GM21529 (cell line): ENCODE measurements at regions not wholly inside any gene's neighbourhood (a gene's known extent, or its start where the extent isn't known, plus 50 kb on each side); places are given as distances from the start of the nearest gene placed in this dataset.
"Not testable (repeated sequence)": the region's sequence is repeated elsewhere in the genome, so short reads cannot be mapped to it uniquely, and the experiment has no call there.

Experiments used
- ATAC-seq: cut with Tn5 transposase; IDR thresholded peaks from one replicate; pipeline ENCODE4 v1.9.1; 2021; ENCODE audit not compliant: unreplicated experiment

GRCh38 chr14:30218907-30219306 lies 291.3 kb upstream of the PRKD1 start:
- no peak for ATAC-seq

DNA sequence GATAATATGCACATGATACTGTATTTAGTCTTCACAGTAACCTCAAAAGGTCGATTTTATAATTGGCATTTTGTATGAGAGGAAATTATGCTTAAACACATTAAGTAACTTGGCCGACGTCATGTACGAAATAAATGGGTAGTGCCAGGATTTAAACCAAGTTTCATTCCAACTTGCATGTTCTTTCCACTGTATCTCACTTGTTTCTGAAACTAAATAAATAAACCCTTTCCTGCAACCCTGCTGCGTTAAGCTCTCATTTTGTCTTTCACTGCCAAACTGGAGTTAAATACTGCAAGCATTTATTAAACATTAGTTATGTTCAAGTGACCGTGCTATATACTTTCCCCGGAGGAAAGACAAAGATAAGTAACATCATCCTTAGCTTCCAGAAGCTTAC lies 293.9 kb upstream of the PRKD1 start:
- no peak for ATAC-seq

GRCh38 chr14:30223385-30223785 lies 295.7 kb upstream of the PRKD1 start:
- no peak for ATAC-seq

DNA sequence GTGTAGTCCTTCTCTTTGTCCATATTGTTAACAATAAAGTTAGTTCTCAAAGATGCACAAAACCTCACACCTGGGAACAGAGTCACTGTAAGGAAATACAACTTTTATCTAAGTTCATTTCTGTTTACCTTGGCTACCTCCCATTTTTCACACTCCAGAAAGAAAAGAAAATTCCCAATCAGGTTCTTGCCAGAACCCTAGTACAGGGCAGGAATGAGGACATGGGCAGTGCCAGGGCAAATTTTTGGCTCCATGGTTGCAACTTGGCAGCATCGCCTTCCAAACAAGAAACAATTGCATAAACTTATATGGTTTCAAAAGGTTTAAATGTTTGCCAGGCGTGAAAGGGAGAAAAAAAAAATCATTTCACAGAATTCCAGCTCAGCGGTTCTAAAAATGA lies 296.3 kb upstream of the PRKD1 start:
- no peak for ATAC-seq

GRCh38 chr14:30225176-30225575 lies 297.5 kb upstream of the PRKD1 start:
- no peak for ATAC-seq

DNA sequence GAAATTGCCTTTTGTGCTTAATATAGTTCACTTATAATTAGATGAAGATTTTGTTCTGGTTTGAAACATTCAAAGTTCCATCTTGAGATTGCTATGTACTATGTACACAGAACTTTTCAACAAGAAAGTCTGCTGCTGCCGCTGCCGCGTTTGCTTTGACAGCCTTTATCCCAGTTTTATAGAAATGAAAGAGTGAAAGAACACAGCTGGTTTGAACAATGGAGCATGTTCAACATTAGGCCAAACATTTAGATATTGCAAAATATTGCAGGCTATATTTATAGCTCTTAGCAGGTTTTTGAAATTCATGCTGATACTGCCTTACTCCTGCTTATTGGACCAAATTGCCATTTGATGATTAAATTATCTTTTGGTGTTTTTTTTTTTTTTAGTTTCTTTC lies 299.8 kb upstream of the PRKD1 start:
- no peak for ATAC-seq

DNA sequence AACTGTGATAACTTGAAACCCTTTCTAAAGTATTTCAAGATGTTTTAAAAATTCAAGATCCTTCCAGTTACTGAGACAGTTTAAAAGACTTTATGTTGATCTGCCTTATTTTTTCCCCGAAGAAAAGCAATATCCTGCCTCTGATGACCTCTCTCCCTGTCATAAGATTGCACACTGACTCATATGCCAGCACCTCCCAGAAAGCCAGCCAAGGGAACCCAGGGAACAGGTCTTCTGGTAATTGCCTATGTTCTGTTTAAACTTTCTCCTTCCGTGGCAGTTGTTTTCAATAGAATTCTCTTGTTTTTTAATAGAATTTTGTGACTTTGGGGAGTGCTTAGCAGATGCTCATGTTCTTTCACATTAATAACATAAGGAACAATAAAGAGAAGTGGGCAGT lies 300.2 kb upstream of the PRKD1 start:
- no peak for ATAC-seq

GRCh38 chr14:30230719-30231118 lies 303.1 kb upstream of the PRKD1 start:
- no peak for ATAC-seq

DNA sequence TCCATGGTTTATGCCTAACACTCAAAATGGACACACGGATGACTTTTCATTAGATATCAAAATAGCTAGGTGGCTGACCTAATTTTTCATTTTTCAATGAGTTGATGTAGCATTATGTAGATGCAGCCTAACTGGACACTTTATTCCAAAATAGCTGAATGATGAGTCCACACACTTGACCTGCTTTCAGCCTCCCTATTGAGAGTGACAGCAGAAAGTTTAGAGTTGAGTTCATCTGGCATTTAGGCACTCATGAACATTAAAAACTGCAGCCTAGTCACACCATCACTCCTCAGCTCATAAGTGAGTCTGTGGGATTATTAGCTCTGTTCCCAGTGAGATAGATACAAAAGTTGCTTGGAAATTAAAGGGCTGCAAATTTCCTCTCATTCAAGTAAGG lies 307.3 kb upstream of the PRKD1 start:
- ATAC-seq, result no peak

GRCh38 chr14:30235485-30235884 lies 307.8 kb upstream of the PRKD1 start:
- ATAC-seq, result no peak

GRCh38 chr14:30238936-30239335 lies 311.3 kb upstream of the PRKD1 start:
- ATAC-seq, result no peak

DNA sequence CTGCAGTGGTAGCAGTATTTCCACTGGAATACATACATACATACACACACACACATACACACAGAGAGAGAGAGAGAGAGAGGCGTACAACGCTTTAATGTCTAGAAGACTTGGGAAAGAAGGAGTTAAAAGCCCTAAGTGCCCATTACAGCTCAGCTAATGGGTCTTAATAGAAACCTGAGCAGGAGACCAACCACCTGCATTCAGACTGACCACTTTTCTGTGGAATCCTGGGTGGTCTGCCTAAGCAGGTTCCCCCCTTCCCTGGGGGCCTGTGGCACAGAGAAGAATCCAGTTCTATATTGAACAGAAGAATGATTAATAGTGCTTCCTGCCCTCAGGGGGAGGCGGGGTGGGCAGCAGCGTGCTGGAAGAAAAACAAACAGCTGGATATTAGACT lies 312.4 kb upstream of the PRKD1 start:
- no peak for ATAC-seq

GRCh38 chr14:30240685-30241084 lies 313.0 kb upstream of the PRKD1 start:
- no peak for ATAC-seq

- no peak for ATAC-seq
These were observed 315.1 kb upstream of the PRKD1 start for GRCh38 chr14:30242744-30243143.

GRCh38 chr14:30243207-30243606 lies 315.6 kb upstream of the PRKD1 start:
- no peak for ATAC-seq

DNA sequence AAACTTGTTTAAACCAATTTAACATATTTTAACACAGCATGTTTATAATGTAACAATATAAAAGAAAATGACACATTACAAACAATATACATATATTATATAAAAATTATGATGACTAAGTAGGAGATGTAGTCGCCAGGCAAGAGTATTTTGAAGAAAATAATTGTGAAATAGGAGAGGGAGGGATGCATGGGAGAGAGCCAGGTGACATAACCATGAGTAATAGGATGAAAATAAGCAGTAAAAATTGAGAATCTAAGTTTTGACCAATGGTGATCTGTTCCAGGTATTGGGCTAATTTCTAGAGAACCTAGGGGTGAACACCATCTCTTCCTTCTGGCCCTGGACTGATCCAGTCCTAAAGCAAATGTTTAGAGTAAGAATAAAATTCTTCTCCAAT lies 315.2 kb upstream of the G2E3 start:
- ATAC-seq, result no peak

DNA sequence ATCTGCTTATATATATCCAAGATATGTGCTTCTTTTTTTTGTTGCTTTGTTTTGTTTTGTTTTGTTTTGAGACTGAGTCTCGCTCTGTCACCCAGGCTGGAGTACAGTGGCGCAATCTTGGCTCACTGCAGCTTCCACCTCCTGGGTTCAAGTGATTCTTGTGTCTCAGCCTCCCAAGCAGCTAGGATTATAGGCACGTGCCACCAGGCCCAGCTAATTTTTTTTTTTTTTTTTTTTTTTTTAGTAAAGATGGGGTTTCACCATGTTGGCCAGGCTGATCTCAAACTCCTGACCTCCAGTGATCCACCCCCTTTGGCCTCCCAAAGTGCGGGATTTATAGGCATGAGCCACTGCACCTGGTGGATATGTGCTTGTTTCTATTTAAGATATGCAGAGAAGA lies 314.6 kb upstream of the G2E3 start:
- ATAC-seq, result not testable (repeated sequence)

- no peak for ATAC-seq
These were observed 307.9 kb upstream of the G2E3 start for GRCh38 chr14:30251017-30251416.

- ATAC-seq, result no peak
These were observed 307.3 kb upstream of the G2E3 start for GRCh38 chr14:30251557-30252100.

DNA sequence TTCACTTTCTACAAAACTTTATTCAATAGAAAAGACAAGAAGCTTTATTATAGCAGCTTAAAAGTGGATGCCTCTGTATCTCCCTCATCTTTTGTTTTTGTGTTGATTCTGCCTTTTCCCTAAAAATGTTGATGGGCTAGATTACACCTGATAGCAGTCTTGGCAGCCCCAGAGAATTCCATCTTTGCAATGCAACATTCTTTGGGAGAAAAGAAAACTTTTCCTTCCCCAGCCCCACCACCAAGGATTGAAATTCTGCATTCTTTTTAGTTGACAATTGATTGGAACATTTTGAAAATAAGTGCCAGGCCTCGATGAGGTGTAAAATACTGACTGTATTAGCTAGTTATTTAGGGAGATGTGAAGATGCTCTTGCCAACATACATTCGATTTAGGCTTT lies 306.8 kb upstream of the G2E3 start:
- ATAC-seq, result no peak

DNA sequence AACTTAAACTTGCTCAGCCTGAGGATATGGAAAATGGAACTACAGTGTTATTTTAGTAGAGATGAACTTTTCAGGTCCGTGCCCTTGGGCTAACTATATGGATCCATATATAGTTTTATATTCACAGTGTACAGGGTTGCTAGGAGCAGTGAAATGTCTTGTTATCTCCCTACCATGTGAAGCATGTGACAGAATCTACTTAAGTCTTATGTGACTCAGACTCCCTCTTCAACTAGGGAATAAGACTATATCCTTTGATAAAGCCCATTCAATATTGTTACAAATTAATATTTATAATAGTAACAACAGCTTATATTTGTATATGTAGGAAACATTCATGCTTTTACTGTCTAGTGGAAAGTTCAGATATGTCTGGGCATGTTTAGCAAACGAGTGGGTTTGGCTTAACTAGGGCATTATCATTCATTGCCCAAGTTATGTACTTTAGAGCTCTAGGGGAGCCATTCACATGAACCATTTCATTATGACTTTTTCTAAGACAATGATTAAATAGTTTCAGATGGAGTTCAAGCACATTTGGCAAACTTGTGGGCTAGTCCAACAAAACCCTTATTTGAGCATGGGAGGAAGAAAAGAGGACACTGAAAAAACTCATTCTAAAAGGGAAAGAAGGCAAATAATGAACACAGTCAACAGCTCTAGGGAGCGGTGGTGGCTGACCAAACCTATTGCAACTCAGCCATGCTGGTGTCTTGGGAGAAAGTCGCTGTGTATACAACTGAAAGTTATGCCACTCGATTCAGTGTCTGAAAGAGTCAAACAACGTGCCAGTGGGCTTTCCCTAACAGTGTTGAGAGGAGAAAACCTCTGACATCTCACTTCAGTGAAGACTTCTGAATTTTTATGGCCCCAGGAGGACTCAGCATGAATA lies 305.9 kb upstream of the G2E3 start:
- ATAC-seq, result no peak

- no peak for ATAC-seq
These were observed 302.3 kb upstream of the G2E3 start for GRCh38 chr14:30256627-30257026.
